ENCODE measurements at regions not wholly inside any gene's neighbourhood (a gene's known extent, or its start where the extent isn't known, plus 50 kb on each side); places are given as distances from the start of the nearest gene placed in this dataset.

GRCh38 chr17:70307430-70308225, 138.3 kb downstream of the KCNJ2 start:
- 39% methylated on average over 3 of the region's 3 CpGs for WGBS (ENCODE audit: missing lambda C conversion rate)
- POLR2A ChIA-PET = no interaction called here
- peaks cover 3% of the 10 kb centered on the region; the same call in 1 of the 3 replicates for H3K9me3 ChIP-seq
- no peak for DNase-seq (ENCODE audit: low read depth in 1 of 2, low spot score in 1 of 2)
- no peak overlapping the region for H3K4me2 ChIP-seq
- CTCF ChIA-PET = interaction anchor here (1.4 to 1.6 kb wide), 2 partner anchors 37 to 39 kb away, joined by 3 to 4 read pairs; no protein-coding TSS in a partner anchor
- FAIRE-seq = no peak
- H3K4me1 ChIP-seq = no peaks in the 10 kb centered on the region
- no peak overlapping the region for H3K4me3 ChIP-seq
- TF ChIP-seq CHD4 (IDR thresholded peaks at IDR 0.05; ENCODE audit: borderline replicate concordance) (no peak), HOXB5 (CRISPR knock-in tag; IDR thresholded peaks at IDR 0.05) (no peak), RAD21 (conservative IDR thresholded peaks at IDR 0.05 in 1 of 2, IDR thresholded peaks at IDR 0.05 in 1 of 2) (no peak), EHMT2 (IDR thresholded peaks at IDR 0.05; ENCODE audit: low read depth) (no peak), HES2 (IDR thresholded peaks at IDR 0.05) (no peak), USF2 (IDR thresholded peaks at IDR 0.05) (no peak), KDM1A (IDR thresholded peaks at IDR 0.05; ENCODE audit: low read depth) (no peak), PHF8 (IDR thresholded peaks at IDR 0.05; ENCODE audit: borderline replicate concordance, low read depth) (no peak), CEBPB (IDR thresholded peaks at IDR 0.05) (no peak), MAFK (IDR thresholded peaks at IDR 0.05; ENCODE audit: partially characterized antibody) (no peak), RFX5 (IDR thresholded peaks at IDR 0.05) (no peak), HMGXB4 (CRISPR knock-in tag; IDR thresholded peaks at IDR 0.05; ENCODE audit: borderline replicate concordance) (no peak), ZFP36 (IDR thresholded peaks at IDR 0.05; ENCODE audit: borderline replicate concordance, partially characterized antibody) (no peak), HOXA7 (CRISPR knock-in tag; IDR thresholded peaks at IDR 0.05) (no peak), ZNF302 (CRISPR knock-in tag; IDR thresholded peaks at IDR 0.05) (no peak)
- no peak for ATAC-seq
- no peak overlapping the region for H3K27ac ChIP-seq

GRCh38 chr17:70308618-70309017, 139.3 kb downstream of the KCNJ2 start:
- Histone ChIP-seq H3K4me3 (no peak overlapping the region), H3K9me3 (peaks cover 3% of the 10 kb centered on the region; the same call in 1 of the 3 replicates), H3K27ac (no peak overlapping the region), H3K4me1 (no peaks in the 10 kb centered on the region), H3K4me2 (no peak overlapping the region)
- ChIA-PET POLR2A (no interaction called here), CTCF (interaction anchor here (0.6 to 1.6 kb wide), 4 partner anchors 38 to 1787 kb away, joined by 3 to 4 read pairs (median 4); no protein-coding TSS in a partner anchor)
- FAIRE-seq (no peak), DNase-seq (ENCODE audit: low read depth in 1 of 2, low spot score in 1 of 2) (no peak), ATAC-seq (no peak)
- TF ChIP-seq RAD21 (conservative IDR thresholded peaks at IDR 0.05 in 1 of 2, IDR thresholded peaks at IDR 0.05 in 1 of 2) = no peak
- 72% methylated on average over 2 of the region's 2 CpGs for WGBS (ENCODE audit: missing lambda C conversion rate)

- Histone ChIP-seq H3K4me1 (no peaks in the 10 kb centered on the region), H3K27ac (no peak overlapping the region), H3K9me3 (peaks cover 3% of the 10 kb centered on the region; the same call in 1 of the 3 replicates), H3K4me2 (no peak overlapping the region), H3K4me3 (no peak overlapping the region)
- no peak for TF ChIP-seq NPAS2 (CRISPR knock-in tag; IDR thresholded peaks at IDR 0.05; ENCODE audit: borderline replicate concordance)
- no peak for TF ChIP-seq HES2 (IDR thresholded peaks at IDR 0.05)
- ATAC-seq (no peak), FAIRE-seq (no peak), DNase-seq (ENCODE audit: low read depth in 1 of 2, low spot score in 1 of 2) (no peak)
- CTCF ChIA-PET = interaction anchor here (1.2 kb wide), 1 partner anchor 14 kb away, joined by 4 read pairs; no protein-coding TSS in a partner anchor
- POLR2A ChIA-PET = no interaction called here
- WGBS (ENCODE audit: missing lambda C conversion rate) = 33% methylated on average over 4 of the region's 4 CpGs
Measured at GRCh38 chr17:70310221-70310672, 140.9 kb downstream of the KCNJ2 start.
